GM12872 (cell line): ENCODE measurements at regions not wholly inside any gene's neighbourhood (a gene's known extent, or its start where the extent isn't known, plus 50 kb on each side); places are given as distances from the start of the nearest gene placed in this dataset.

ENCODE experiments used
- CTCF ChIP-seq: IDR thresholded peaks from 3 replicates; pipeline ENCODE4 v1.5.1; 2011; ENCODE audit warnings: low read depth, mild to moderate bottlenecking, low read length, moderate library complexity; ENCODE audit not compliant: insufficient read depth

GRCh38 chr9:118721923-118722322 lies 647.3 kb downstream of the BRINP1 start:
- no peak for TF ChIP-seq CTCF

- TF ChIP-seq CTCF, result no peak
These were observed 639.3 kb downstream of the BRINP1 start for GRCh38 chr9:118729981-118730380.

GRCh38 chr9:118732998-118733397 lies 636.2 kb downstream of the BRINP1 start:
- TF ChIP-seq CTCF, result no peak

- no peak for TF ChIP-seq CTCF
These were observed 634.5 kb downstream of the BRINP1 start for GRCh38 chr9:118734696-118735095.

GRCh38 chr9:118736406-118736805 lies 632.8 kb downstream of the BRINP1 start:
- TF ChIP-seq CTCF, result no peak

- TF ChIP-seq CTCF, result no peak
These were observed 618.0 kb downstream of the BRINP1 start for GRCh38 chr9:118751077-118751847.

GRCh38 chr9:118751848-118752223 lies 617.4 kb downstream of the BRINP1 start:
- TF ChIP-seq CTCF, result no peak
